ENCODE measurements at regions not wholly inside any gene's neighbourhood (a gene's known extent, or its start where the extent isn't known, plus 50 kb on each side); places are given as distances from the start of the nearest gene placed in this dataset.
A peak's percentile ranks its signal among the peaks of the same experiment; 100 is the strongest.

DNA sequence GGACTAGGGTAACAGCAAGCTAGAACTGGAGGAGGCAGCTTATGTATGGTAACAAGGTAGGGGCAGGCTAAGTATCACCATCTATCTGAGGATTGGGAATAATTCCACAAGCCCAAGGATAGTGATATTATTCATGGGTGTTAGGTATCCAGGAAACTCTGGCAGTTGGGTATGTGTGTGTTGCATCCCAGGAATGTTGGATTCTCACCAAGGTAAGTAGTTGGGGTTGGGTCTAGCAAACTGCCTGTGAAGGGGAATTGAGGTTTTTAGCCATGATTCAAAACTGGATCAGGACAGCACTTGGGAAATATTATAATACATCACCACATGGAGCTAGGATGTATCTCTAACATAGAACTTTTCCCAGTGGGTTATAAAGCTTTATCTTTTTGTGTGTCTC lies 626.4 kb upstream of the GOLIM4 start:
- H4K5ac ChIP-seq (ENCODE audit: low read depth, low read length), result no peak overlapping the region
- no peaks in the 10 kb centered on the region for H3K9me3 ChIP-seq (ENCODE audit: control insufficient read depth, insufficient read depth, low read length)
- no peak overlapping the region for H3K4ac ChIP-seq (ENCODE audit: low read depth, low read length)
- no peak overlapping the region for H3K4me2 ChIP-seq (ENCODE audit: low read depth, low read length)
- no peak overlapping the region for H3K18ac ChIP-seq (ENCODE audit: low read depth, low read length)
- no peaks in the 10 kb centered on the region for H3K36me3 ChIP-seq (ENCODE audit: control insufficient read depth, insufficient read depth, low read length)
- ChIA-PET CTCF (no interaction called here), POLR2A (ENCODE audit: unreplicated experiment) (no interaction called here)
- H3K4me3 ChIP-seq (ENCODE audit: insufficient read depth, low read depth, low read length), result no peak overlapping the region
- H4K20me1 ChIP-seq (ENCODE audit: insufficient read depth, low read length), result no peaks in the 10 kb centered on the region
- H2AK9ac ChIP-seq (replicated peaks; ENCODE audit: low read depth, low read length, poor library complexity), result no peak overlapping the region
- TF ChIP-seq MAFK (IDR thresholded peaks at IDR 0.05; ENCODE audit: low read depth, low read length), result no peak
- TF ChIP-seq MXI1 (IDR thresholded peaks at IDR 0.05; ENCODE audit: borderline replicate concordance, low read depth, low read length), result no peak
- no peak for TF ChIP-seq MAZ (IDR thresholded peaks at IDR 0.05; ENCODE audit: borderline replicate concordance, low read depth, low read length)
- TF ChIP-seq, protein P1, sequence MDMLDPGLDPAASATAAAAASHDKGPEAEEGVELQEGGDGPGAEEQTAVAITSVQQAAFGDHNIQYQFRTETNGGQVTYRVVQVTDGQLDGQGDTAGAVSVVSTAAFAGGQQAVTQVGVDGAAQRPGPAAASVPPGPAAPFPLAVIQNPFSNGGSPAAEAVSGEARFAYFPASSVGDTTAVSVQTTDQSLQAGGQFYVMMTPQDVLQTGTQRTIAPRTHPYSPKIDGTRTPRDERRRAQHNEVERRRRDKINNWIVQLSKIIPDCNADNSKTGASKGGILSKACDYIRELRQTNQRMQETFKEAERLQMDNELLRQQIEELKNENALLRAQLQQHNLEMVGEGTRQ (IDR thresholded peaks at IDR 0.05; ENCODE audit: low read depth, low read length), result no peak
- TF ChIP-seq FOS (IDR thresholded peaks at IDR 0.05; ENCODE audit: low read depth, low read length), result no peak
- TF ChIP-seq CHD1 (IDR thresholded peaks at IDR 0.05; ENCODE audit: low read depth, low read length), result no peak
- TF ChIP-seq POLR2A (IDR thresholded peaks at IDR 0.05; ENCODE audit: low read depth, low read length), result no peak
- TF ChIP-seq RFX5 (IDR thresholded peaks at IDR 0.05; ENCODE audit: low read depth, low read length), result no peak
- no peak for TF ChIP-seq RAD21 (IDR thresholded peaks at IDR 0.05; ENCODE audit: low read length)
- no peak for TF ChIP-seq RCOR1 (IDR thresholded peaks at IDR 0.05; ENCODE audit: insufficient replicate concordance, low read length)
- TF ChIP-seq NFE2L2 (IDR thresholded peaks at IDR 0.05; ENCODE audit: low read depth, low read length), result no peak
- TF ChIP-seq, protein P2, sequence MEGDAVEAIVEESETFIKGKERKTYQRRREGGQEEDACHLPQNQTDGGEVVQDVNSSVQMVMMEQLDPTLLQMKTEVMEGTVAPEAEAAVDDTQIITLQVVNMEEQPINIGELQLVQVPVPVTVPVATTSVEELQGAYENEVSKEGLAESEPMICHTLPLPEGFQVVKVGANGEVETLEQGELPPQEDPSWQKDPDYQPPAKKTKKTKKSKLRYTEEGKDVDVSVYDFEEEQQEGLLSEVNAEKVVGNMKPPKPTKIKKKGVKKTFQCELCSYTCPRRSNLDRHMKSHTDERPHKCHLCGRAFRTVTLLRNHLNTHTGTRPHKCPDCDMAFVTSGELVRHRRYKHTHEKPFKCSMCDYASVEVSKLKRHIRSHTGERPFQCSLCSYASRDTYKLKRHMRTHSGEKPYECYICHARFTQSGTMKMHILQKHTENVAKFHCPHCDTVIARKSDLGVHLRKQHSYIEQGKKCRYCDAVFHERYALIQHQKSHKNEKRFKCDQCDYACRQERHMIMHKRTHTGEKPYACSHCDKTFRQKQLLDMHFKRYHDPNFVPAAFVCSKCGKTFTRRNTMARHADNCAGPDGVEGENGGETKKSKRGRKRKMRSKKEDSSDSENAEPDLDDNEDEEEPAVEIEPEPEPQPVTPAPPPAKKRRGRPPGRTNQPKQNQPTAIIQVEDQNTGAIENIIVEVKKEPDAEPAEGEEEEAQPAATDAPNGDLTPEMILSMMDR (conservative IDR thresholded peaks at IDR 0.05; ENCODE audit: low read depth, low read length), result no peak
- TF ChIP-seq, protein P3, sequence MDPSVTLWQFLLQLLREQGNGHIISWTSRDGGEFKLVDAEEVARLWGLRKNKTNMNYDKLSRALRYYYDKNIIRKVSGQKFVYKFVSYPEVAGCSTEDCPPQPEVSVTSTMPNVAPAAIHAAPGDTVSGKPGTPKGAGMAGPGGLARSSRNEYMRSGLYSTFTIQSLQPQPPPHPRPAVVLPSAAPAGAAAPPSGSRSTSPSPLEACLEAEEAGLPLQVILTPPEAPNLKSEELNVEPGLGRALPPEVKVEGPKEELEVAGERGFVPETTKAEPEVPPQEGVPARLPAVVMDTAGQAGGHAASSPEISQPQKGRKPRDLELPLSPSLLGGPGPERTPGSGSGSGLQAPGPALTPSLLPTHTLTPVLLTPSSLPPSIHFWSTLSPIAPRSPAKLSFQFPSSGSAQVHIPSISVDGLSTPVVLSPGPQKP (IDR thresholded peaks at IDR 0.05; ENCODE audit: borderline replicate concordance, low read depth, low read length), result no peak
- TF ChIP-seq SMC3 (IDR thresholded peaks at IDR 0.05; ENCODE audit: low read depth, low read length), result no peak
- TF ChIP-seq BHLHE40 (IDR thresholded peaks at IDR 0.05; ENCODE audit: low read depth, low read length), result no peak
- TF ChIP-seq CEBPB (IDR thresholded peaks at IDR 0.05; ENCODE audit: low read depth, low read length), result no peak
- intact Hi-C loops (cut with micrococcal nuclease), result no loop called here
- no peaks in the 10 kb centered on the region for H3K9me1 ChIP-seq (ENCODE audit: insufficient read depth, low read length)
- no peaks in the 10 kb centered on the region for H3K27me3 ChIP-seq (ENCODE audit: control insufficient read depth, insufficient read depth, low read length)
- H2AK5ac ChIP-seq (ENCODE audit: low read depth, low read length), result no peak overlapping the region
- no peak overlapping the region for H4K91ac ChIP-seq (ENCODE audit: insufficient read depth, low read depth, low read length)
- no TSS peak for BruUV-seq (replicated peaks)
- H3K14ac ChIP-seq (replicated peaks; ENCODE audit: low read depth, low read length), result no peak overlapping the region
- H3K56ac ChIP-seq (ENCODE audit: extremely low read depth, insufficient read depth, low read length), result no peak overlapping the region
- no peak overlapping the region for H3K23ac ChIP-seq (ENCODE audit: low read depth, low read length)
- H2BK20ac ChIP-seq (ENCODE audit: low read depth, low read length), result no peak overlapping the region
- no peak overlapping the region for H2BK120ac ChIP-seq (ENCODE audit: low read depth, low read length)
- no peak for ATAC-seq (ENCODE audit: low read depth)
- no peak overlapping the region for H3K9ac ChIP-seq (ENCODE audit: low read depth, low read length)
- H3K27ac ChIP-seq (ENCODE audit: insufficient read depth, low read length), result no peak overlapping the region
- H3K79me1 ChIP-seq (ENCODE audit: low read depth in 1 of 2, low read length in 2 of 2), result no peaks in the 10 kb centered on the region
- H3K4me1 ChIP-seq (ENCODE audit: control insufficient read depth, insufficient read depth, low read length), result no peaks in the 10 kb centered on the region
- H2BK5ac ChIP-seq (ENCODE audit: low read depth, low read length, poor library complexity, severe bottlenecking), result no peak overlapping the region
- H2BK15ac ChIP-seq (ENCODE audit: low read depth, low read length), result no peak overlapping the region
- no peak overlapping the region for H2AFZ ChIP-seq (replicated peaks; ENCODE audit: low read length, poor library complexity)
- dilution Hi-C loops (cut with HindIII; ENCODE audit: low sequenced_read_pairs, unreplicated experiment), result no loop called here
- in situ Hi-C loops (cut with MboI; ENCODE audit: low sequenced_read_pairs), result no loop called here
- DNase-seq, result peak; percentile 36
- no peak overlapping the region for H4K8ac ChIP-seq (ENCODE audit: low read depth in 2 of 2, low read length in 2 of 2)
